Ishikawa (cell line): ENCODE measurements at regions not wholly inside any gene's neighbourhood (a gene's known extent, or its start where the extent isn't known, plus 50 kb on each side); places are given as distances from the start of the nearest gene placed in this dataset.

Experiments used
- CEBPB ChIP-seq: IDR thresholded peaks from 2 replicates; pipeline ENCODE4 v1.6.1; 2012
- CREB1 ChIP-seq: IDR thresholded peaks from 2 replicates; pipeline ENCODE4 v1.6.1; 2012; ENCODE audit warnings: low read depth
- FOXM1 ChIP-seq: IDR thresholded peaks from 2 replicates; pipeline ENCODE4 v1.6.1; 2012; ENCODE audit warnings: low read depth, borderline replicate concordance
- MAX ChIP-seq: IDR thresholded peaks from 2 replicates; pipeline ENCODE4 v1.6.1; 2012
- NFIC ChIP-seq: IDR thresholded peaks from 2 replicates; pipeline ENCODE4 v1.6.1; 2012
- RAD21 ChIP-seq: IDR thresholded peaks from 2 replicates; pipeline ENCODE4 v1.6.1; 2012; ENCODE audit warnings: low read depth
- TCF12 ChIP-seq: IDR thresholded peaks from 2 replicates; pipeline ENCODE4 v1.6.1; 2012; ENCODE audit warnings: low read depth
- YY1 ChIP-seq: IDR thresholded peaks from 2 replicates; pipeline ENCODE4 v1.6.1; 2012; ENCODE audit warnings: low read depth
- ZBTB7A ChIP-seq: IDR thresholded peaks from 2 replicates; pipeline ENCODE4 v1.6.1; 2012; ENCODE audit warnings: low read depth

DNA sequence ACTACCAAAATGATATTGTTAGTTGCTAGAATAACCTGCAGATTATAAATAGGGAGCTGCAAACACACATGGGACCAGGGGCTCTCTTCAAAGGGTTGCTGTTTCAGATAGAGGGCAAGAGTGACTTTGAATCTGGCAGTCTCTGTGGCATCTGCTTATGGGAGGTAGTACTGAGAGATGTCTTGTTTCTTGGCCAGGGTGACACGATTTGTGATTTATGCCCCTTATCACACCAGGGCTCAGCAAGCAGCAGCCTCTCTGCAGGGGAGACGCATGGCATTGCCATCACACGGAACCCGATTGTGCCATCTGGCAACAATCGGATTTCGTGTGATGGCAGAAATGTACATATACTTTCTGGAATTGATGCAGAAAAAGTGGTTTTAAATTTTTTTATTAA is 615.6 kb downstream of the ZNF608 start:
- TF ChIP-seq RAD21 (no peak), YY1 (no peak), TCF12 (no peak), NFIC (no peak), MAX (no peak), CREB1 (no peak), CEBPB (no peak), FOXM1 (no peak), ZBTB7A (no peak)
